Osteocyte (in vitro differentiated cells): ENCODE measurements at regions not wholly inside any gene's neighbourhood (a gene's known extent, or its start where the extent isn't known, plus 50 kb on each side); places are given as distances from the start of the nearest gene placed in this dataset.

Experiments used
- DNase-seq: peaks from one replicate; pipeline ENCODE4 v3.0.0; 2021; ENCODE audit warnings: mixed read lengths; ENCODE audit not compliant: unreplicated experiment; ENCODE audit errors: extremely low spot score
- H3K27ac Mint-ChIP-seq: one replicate; pipeline ENCODE4 v1.8.0; 2021; ENCODE audit warnings: mild to moderate bottlenecking, mixed read lengths; ENCODE audit not compliant: unreplicated experiment
- H3K27me3 Mint-ChIP-seq: one replicate; pipeline ENCODE4 v1.8.0; 2021; ENCODE audit warnings: mixed read lengths; ENCODE audit not compliant: unreplicated experiment
- H3K36me3 Mint-ChIP-seq: one replicate; pipeline ENCODE4 v1.8.0; 2021; ENCODE audit warnings: mixed read lengths; ENCODE audit not compliant: unreplicated experiment
- H3K4me1 Mint-ChIP-seq: one replicate; pipeline ENCODE4 v1.8.0; 2021; ENCODE audit warnings: mixed read lengths; ENCODE audit not compliant: unreplicated experiment
- H3K4me3 Mint-ChIP-seq: one replicate; pipeline ENCODE4 v1.8.0; 2021; ENCODE audit warnings: mild to moderate bottlenecking, moderate library complexity, mixed read lengths; ENCODE audit not compliant: unreplicated experiment
- H3K9me3 Mint-ChIP-seq: one replicate; pipeline ENCODE4 v1.8.0; 2021; ENCODE audit warnings: mixed read lengths; ENCODE audit not compliant: unreplicated experiment
- TF ChIP-seq, protein P1 (sequence below): fragments of 200-600 bp; sonication (generic); IDR thresholded peaks from 2 replicates; pipeline ENCODE4 v1.5.0; 2021; ENCODE audit warnings: antibody characterized with exemption, mild to moderate bottlenecking, moderate library complexity

DNA sequence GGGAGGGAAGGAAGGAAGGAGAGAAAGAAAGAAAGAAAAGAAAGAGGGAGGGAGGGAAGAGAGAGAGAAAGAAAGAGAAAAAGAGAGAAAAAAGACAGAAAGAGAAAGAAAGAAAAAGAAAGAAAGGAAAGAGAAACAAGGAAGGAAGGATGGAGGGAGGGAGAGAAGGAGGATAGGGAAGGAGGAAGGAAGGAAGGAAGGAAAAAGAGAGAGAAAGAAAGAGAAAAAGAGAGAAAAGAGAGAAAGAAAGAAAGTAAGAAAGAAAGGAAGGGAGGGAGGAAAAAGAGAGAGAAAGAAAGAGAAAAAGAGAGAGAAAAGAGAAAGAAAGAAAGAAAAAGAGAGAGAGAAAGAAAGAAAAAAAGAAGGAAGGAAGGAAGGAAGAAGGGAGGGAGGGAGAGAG is 105.8 kb upstream of the RBPJ start:
- Mint-ChIP-seq H3K9me3 (no peaks in the 10 kb centered on the region), H3K36me3 (no peaks in the 10 kb centered on the region), H3K4me3 (no peak overlapping the region), H3K27me3 (peaks cover 15% of the 10 kb centered on the region), H3K4me1 (peaks cover 28% of the 10 kb centered on the region), H3K27ac (no peak overlapping the region)
- TF ChIP-seq, protein P1, sequence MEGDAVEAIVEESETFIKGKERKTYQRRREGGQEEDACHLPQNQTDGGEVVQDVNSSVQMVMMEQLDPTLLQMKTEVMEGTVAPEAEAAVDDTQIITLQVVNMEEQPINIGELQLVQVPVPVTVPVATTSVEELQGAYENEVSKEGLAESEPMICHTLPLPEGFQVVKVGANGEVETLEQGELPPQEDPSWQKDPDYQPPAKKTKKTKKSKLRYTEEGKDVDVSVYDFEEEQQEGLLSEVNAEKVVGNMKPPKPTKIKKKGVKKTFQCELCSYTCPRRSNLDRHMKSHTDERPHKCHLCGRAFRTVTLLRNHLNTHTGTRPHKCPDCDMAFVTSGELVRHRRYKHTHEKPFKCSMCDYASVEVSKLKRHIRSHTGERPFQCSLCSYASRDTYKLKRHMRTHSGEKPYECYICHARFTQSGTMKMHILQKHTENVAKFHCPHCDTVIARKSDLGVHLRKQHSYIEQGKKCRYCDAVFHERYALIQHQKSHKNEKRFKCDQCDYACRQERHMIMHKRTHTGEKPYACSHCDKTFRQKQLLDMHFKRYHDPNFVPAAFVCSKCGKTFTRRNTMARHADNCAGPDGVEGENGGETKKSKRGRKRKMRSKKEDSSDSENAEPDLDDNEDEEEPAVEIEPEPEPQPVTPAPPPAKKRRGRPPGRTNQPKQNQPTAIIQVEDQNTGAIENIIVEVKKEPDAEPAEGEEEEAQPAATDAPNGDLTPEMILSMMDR: no peak
- no peak for DNase-seq

DNA sequence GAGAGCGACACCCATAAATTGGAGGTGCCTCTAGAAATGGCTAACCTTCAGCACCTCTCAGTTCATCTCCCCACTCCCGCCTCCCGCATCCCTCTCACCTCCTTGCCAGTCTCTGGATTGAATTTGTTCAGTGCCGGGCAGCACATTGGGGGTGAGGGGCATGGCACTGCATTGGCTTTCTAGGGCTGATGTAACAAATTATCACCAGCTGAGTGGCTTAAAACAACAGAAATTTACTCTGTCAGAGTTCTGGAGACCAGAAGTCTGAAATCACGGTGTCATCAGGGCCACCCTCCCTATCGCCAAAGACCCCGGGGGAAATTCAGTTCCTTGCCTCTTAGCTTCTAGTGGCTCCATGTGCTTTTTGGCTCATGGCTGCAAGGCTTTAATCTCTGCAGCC is 105.1 kb upstream of the RBPJ start:
- Mint-ChIP-seq H3K4me1 (peaks cover 34% of the 10 kb centered on the region), H3K4me3 (no peak overlapping the region), H3K27ac (no peak overlapping the region), H3K27me3 (peaks cover 10% of the 10 kb centered on the region), H3K36me3 (no peaks in the 10 kb centered on the region), H3K9me3 (no peaks in the 10 kb centered on the region)
- no peak for DNase-seq
- TF ChIP-seq, protein P1: no peak

DNA sequence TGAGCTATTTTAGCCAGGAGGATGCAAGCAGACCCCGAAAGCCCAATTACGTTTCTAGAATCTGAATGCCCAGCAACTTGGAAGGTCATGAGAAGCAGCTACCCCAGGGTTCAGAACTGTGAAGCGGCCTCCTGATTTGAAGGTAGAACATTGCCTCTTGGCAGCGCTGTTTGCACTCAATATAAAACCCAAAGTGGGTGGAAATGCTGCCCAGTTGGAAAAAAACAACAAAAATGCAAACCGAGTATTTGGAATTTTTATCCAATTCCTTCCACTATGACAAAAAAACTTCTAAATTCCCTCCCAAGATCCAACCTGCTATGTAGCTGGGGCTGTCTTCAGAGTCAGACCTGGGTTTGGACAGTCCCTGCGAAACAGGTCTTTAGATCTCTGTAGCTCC is 103.3 kb upstream of the RBPJ start:
- no peak overlapping the region for H3K4me3 Mint-ChIP-seq
- TF ChIP-seq, protein P1: no peak
- H3K9me3 Mint-ChIP-seq: no peaks in the 10 kb centered on the region
- DNase-seq: no peak
- peaks cover 5% of the 10 kb centered on the region for H3K27me3 Mint-ChIP-seq
- H3K27ac Mint-ChIP-seq: peak overlapping the region; percentile 84
- no peaks in the 10 kb centered on the region for H3K36me3 Mint-ChIP-seq
- peaks cover 49% of the 10 kb centered on the region for H3K4me1 Mint-ChIP-seq

DNA sequence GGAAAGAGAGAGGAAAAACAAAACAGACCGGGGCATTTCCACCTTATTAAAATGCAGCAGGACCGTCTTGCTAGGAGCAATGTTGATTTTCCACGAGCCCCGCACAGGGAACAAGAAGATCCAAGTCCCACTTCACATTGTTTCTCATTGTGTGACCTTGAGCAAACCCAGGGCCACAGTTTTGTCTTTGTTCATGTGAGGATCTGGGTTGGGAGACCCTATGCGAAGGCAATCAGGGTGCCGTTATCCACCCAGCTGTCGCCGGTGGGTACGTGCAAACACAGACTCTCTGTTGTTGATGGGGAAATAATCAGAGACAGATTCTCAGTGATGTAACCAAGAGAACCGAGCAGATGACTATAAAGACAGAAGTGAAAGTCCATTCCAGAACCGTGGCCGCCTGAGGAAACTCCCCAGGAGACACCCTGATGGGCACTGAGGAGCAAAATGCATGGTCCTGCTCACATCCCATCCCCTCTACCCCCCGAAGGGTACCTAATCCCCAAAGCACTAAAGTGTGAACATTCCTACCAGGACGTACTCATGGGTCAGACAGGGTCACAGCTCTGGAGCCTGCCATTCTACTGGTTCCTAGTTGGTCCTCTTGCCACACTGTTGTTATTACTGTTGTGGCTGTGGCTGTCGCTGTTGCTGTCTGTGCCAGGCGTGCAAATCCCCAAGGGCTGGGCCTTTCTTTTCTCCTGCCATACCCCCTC is 102.7 kb upstream of the RBPJ start:
- Mint-ChIP-seq H3K27me3 (peaks cover 5% of the 10 kb centered on the region), H3K4me3 (no peak overlapping the region), H3K36me3 (no peaks in the 10 kb centered on the region), H3K9me3 (no peaks in the 10 kb centered on the region), H3K4me1 (peaks cover 49% of the 10 kb centered on the region), H3K27ac (peak overlapping the region; percentile 84)
- TF ChIP-seq, protein P1: no peak
- no peak for DNase-seq

DNA sequence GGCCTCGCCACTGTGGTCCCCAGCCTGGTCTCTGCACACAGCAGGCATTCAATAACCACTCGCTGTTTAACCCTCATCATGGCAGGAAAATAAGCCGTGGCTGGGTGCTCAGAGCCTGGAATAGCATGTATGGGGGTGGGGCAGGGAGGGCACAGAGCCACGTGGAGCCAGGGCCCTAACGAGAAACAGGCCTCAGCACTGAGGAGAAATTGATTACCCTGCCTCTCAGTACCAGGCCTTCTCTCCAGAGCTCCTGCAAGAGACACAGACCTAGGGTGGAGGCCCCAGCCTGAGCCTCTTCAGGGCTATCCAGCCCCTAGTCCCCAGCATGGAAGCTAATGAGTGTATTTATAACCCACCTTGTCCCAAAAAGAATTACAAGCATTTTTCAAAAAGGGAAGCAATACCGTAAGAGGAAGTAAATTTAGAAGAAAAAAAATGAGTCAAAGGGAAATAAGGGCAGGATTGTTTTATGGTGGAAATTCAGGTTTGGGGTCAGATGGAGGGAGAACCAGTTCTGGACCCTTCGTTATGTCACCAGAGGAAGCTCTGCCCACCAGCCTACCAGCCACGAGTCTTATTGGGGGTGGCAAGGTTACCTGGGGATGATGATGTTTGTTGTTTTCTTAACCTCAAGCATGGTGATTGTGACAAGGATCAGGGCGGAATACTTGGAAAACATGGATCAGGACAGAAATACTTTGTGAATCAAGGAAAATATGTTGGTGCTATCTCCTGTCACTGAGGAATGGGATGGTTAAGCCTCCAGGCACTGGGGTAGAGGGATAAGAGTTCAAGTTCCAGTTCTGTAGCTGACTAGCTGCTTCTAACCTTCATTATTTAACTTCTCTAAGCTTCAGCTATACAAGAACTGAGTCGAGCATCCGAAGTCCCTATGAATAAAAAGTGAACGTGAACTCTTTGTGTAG is 101.9 kb upstream of the RBPJ start:
- Mint-ChIP-seq H3K4me3 (no peak overlapping the region), H3K27ac (peak overlapping the region; percentile 84), H3K9me3 (no peaks in the 10 kb centered on the region)

More for the DNA sequence above, 101.9 kb upstream of the RBPJ start:
- Mint-ChIP-seq H3K4me1 (peaks cover 49% of the 10 kb centered on the region), H3K27me3 (peaks cover 2% of the 10 kb centered on the region), H3K36me3 (no peaks in the 10 kb centered on the region)
- TF ChIP-seq, protein P1: no peak
- DNase-seq: no peak
